ENCODE measurements at regions not wholly inside any gene's neighbourhood (a gene's known extent, or its start where the extent isn't known, plus 50 kb on each side); places are given as distances from the start of the nearest gene placed in this dataset.

DNA sequence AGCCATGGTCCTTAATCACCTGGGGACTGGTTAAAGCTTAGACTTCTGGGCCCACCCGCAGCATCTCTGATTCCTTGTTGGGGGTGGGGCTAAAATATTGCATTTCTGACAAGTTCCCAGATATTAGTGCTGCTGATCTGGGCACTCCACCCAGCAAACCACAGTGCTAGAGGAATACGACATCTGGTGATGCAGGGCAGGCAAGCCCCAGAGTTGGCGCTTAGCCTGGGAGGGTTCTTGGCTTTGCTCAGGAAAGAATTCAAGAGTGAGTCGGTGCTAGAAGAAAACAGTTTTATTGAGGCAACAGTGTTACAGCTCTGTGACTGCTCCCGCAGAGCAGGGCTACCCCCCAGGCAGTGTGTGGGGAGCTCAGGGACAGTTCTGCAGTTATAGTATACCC lies 210.7 kb downstream of the TFAP2C start:
- BruUV-seq (replicated peaks) = no TSS peak
- TF ChIP-seq, protein P1, sequence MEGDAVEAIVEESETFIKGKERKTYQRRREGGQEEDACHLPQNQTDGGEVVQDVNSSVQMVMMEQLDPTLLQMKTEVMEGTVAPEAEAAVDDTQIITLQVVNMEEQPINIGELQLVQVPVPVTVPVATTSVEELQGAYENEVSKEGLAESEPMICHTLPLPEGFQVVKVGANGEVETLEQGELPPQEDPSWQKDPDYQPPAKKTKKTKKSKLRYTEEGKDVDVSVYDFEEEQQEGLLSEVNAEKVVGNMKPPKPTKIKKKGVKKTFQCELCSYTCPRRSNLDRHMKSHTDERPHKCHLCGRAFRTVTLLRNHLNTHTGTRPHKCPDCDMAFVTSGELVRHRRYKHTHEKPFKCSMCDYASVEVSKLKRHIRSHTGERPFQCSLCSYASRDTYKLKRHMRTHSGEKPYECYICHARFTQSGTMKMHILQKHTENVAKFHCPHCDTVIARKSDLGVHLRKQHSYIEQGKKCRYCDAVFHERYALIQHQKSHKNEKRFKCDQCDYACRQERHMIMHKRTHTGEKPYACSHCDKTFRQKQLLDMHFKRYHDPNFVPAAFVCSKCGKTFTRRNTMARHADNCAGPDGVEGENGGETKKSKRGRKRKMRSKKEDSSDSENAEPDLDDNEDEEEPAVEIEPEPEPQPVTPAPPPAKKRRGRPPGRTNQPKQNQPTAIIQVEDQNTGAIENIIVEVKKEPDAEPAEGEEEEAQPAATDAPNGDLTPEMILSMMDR (IDR thresholded peaks at IDR 0.05; ENCODE audit: unreplicated experiment) = no peak
- CTCF ChIA-PET = interaction anchor here (0.8 to 1.4 kb wide), 3 partner anchors 11 to 137 kb away, joined by 3 to 4 read pairs (median 3); no protein-coding TSS in a partner anchor
- Mint-ChIP-seq H3K4me3 (ENCODE audit: unreplicated experiment) (no peak overlapping the region), H3K36me3 (ENCODE audit: insufficient read depth, unreplicated experiment) (no peaks in the 10 kb centered on the region), H3K27ac (ENCODE audit: low read depth, unreplicated experiment) (no peak overlapping the region), H3K27me3 (ENCODE audit: insufficient read depth, unreplicated experiment) (peaks cover 40% of the 10 kb centered on the region), H3K9me3 (ENCODE audit: unreplicated experiment) (peaks cover 8% of the 10 kb centered on the region), H3K4me1 (ENCODE audit: insufficient read depth, unreplicated experiment) (no peaks in the 10 kb centered on the region)
- POLR2A ChIA-PET = no interaction called here
- intact Hi-C loops (cut with micrococcal nuclease) = no loop called here
- DNase-seq (ENCODE audit: unreplicated experiment) = no peak

DNA sequence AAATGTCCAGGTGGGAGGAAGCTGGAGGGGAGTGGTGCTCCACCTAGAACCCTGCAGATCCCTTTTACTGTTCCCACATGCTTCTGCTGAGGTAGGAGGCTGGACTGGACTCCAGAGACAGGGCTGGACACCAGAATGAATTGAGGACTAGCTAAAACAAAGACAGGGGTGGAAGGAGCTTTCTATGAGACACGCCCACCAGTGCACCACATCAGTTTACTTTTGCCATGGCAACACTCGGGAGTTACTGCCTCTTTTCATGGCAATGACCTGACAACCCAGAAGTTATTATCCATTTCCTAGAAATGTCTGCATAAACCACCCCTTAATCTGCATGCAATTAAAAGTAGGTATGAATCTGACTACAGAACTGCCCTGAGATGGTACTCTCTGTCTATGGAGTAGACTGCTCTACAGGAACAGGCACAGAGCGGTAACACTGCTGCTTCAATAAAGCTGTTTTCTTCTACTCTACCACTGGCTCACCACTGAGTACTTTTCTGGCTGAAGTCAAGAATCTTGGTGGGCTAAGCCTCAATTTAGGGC lies 211.7 kb downstream of the TFAP2C start:
- TF ChIP-seq, protein P1 (IDR thresholded peaks at IDR 0.05; ENCODE audit: unreplicated experiment) = no peak
- intact Hi-C loops (cut with micrococcal nuclease) = no loop called here
- no peaks in the 10 kb centered on the region for H3K4me1 Mint-ChIP-seq (ENCODE audit: insufficient read depth, unreplicated experiment)
- no peak for DNase-seq (ENCODE audit: unreplicated experiment)
- CTCF ChIA-PET = interaction anchor here (0.6 to 1.4 kb wide), 4 partner anchors 10 to 177 kb away, joined by 3 to 5 read pairs (median 4); no protein-coding TSS in a partner anchor
- no TSS peak for BruUV-seq (replicated peaks)
- H3K27me3 Mint-ChIP-seq (ENCODE audit: insufficient read depth, unreplicated experiment) = peaks cover 40% of the 10 kb centered on the region
- no peak overlapping the region for H3K27ac Mint-ChIP-seq (ENCODE audit: low read depth, unreplicated experiment)
- H3K36me3 Mint-ChIP-seq (ENCODE audit: insufficient read depth, unreplicated experiment) = no peaks in the 10 kb centered on the region
- peaks cover 8% of the 10 kb centered on the region for H3K9me3 Mint-ChIP-seq (ENCODE audit: unreplicated experiment)
- no peak overlapping the region for H3K4me3 Mint-ChIP-seq (ENCODE audit: unreplicated experiment)
- POLR2A ChIA-PET = interaction anchor here (0.7 kb wide), 1 partner anchor 610 kb away, joined by 3 read pairs; no protein-coding TSS in a partner anchor

DNA sequence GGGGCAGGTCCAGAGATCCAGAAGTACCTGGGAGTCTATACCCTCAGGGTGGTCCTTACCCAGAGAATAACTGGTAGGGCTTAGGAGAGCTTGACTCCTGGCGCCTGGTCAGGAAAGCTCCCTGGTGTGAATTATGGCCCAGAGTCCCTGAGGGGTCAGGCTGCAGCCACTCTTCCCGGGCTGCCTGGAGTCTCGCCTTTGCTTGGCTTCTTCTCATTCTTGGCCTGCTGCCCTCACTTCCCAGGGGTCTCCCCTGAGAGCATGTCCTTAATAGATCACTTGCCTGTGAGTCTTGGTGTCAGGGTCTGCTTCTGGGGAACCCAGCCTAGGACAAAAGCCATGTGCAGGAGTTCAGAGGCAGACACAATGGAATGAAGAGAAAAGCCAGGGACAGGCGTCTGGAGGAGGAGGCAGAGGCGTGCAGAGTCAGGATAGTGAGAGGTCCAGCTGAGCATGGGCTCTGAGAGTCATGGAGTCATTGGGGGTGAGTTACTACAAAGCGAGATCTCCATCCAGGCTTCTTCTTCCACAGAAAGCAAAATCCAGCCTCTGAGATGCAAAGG lies 212.3 kb downstream of the TFAP2C start:
- Mint-ChIP-seq H3K9me3 (ENCODE audit: unreplicated experiment) (peaks cover 8% of the 10 kb centered on the region), H3K36me3 (ENCODE audit: insufficient read depth, unreplicated experiment) (no peaks in the 10 kb centered on the region), H3K27me3 (ENCODE audit: insufficient read depth, unreplicated experiment) (peaks cover 35% of the 10 kb centered on the region), H3K27ac (ENCODE audit: low read depth, unreplicated experiment) (no peak overlapping the region), H3K4me3 (ENCODE audit: unreplicated experiment) (no peak overlapping the region), H3K4me1 (ENCODE audit: insufficient read depth, unreplicated experiment) (no peaks in the 10 kb centered on the region)
- TF ChIP-seq, protein P1 (IDR thresholded peaks at IDR 0.05; ENCODE audit: unreplicated experiment) = no peak
- POLR2A ChIA-PET = interaction anchor here (0.7 kb wide), 2 partner anchors 212 to 610 kb away, joined by 3 to 5 read pairs; no protein-coding TSS in a partner anchor
- CTCF ChIA-PET = interaction anchor here (0.6 to 1.5 kb wide), 3 partner anchors 93 to 178 kb away, joined by 3 to 5 read pairs (median 4); no protein-coding TSS in a partner anchor
- intact Hi-C loops (cut with micrococcal nuclease) = no loop called here
- BruUV-seq (replicated peaks) = no TSS peak
- DNase-seq (ENCODE audit: unreplicated experiment) = no peak

DNA sequence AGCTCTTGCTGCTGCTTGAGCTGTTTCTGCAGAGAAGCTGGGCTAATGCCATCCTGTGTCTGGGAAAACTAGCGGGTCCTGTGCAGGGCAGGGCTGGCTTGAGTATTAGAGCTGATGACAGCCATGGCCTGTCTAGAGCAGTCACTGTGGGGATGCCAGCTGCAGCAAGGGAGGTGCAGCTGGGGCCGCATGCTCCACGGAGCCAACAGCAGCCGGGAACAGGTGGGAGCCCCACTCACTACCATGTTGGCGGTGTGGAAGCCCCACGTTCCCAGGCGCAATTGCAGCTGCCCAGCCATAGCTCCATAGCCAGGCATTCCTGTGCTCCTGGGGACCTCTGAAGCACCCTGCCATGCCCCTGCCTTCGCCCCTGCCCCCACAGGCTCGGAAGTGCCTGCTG lies 212.9 kb downstream of the TFAP2C start:
- ChIA-PET CTCF (interaction anchor here (0.7 to 1.5 kb wide), 3 partner anchors 103 to 248 kb away, joined by 3 read pairs; no protein-coding TSS in a partner anchor), POLR2A (no interaction called here)
- DNase-seq (ENCODE audit: unreplicated experiment) = no peak
- Mint-ChIP-seq H3K4me3 (ENCODE audit: unreplicated experiment) (no peak overlapping the region), H3K4me1 (ENCODE audit: insufficient read depth, unreplicated experiment) (no peaks in the 10 kb centered on the region), H3K9me3 (ENCODE audit: unreplicated experiment) (peaks cover 8% of the 10 kb centered on the region), H3K36me3 (ENCODE audit: insufficient read depth, unreplicated experiment) (no peaks in the 10 kb centered on the region), H3K27ac (ENCODE audit: low read depth, unreplicated experiment) (no peak overlapping the region), H3K27me3 (ENCODE audit: insufficient read depth, unreplicated experiment) (peaks cover 29% of the 10 kb centered on the region)
- TF ChIP-seq, protein P1 (IDR thresholded peaks at IDR 0.05; ENCODE audit: unreplicated experiment) = no peak
- no TSS peak for BruUV-seq (replicated peaks)
- intact Hi-C loops (cut with micrococcal nuclease) = no loop called here
